IMR-90 (cell line): ENCODE measurements at regions not wholly inside any gene's neighbourhood (a gene's known extent, or its start where the extent isn't known, plus 50 kb on each side); places are given as distances from the start of the nearest gene placed in this dataset.

Source experiments
- ATAC-seq: fragments of 200-7000 bp; cut with Tn5 transposase; 2 replicates; pipeline ENCODE4 v1.9.1; 2020; ENCODE audit warnings: low read depth, mild to moderate bottlenecking, moderate library complexity
- BruUV-seq: library from RNA; stranded (reverse); fragments of 400-500 nt; replicated peaks from 2 replicates; lab custom pipeline; 2021; lab: Mats Ljungman, UMichigan
- CTCF ChIA-PET: fragments of 300-600 bp; formaldehyde crosslinking; extraction: SDS; loops from one replicate; lab custom pipeline; 2021; ENCODE audit warnings: antibody characterized with exemption; lab: Yijun Ruan, JAX
- POLR2A ChIA-PET: fragments of 300-600 bp; sonication (Branson Sonifier 250); formaldehyde crosslinking; loops from one replicate; lab custom pipeline; 2022; ENCODE audit warnings: antibody characterized with exemption; ENCODE audit not compliant: unreplicated experiment; lab: Charles Lee
- DNase-seq: peaks from one replicate; pipeline ENCODE4 v3.0.0; 2013
- H2AFZ ChIP-seq: replicated peaks from 2 replicates; pipeline ENCODE3; 2013; ENCODE audit warnings: low read length, mild to moderate bottlenecking; ENCODE audit not compliant: poor library complexity
- H2AK5ac ChIP-seq: 2 replicates; pipeline ENCODE4 v1.6.1; 2013; ENCODE audit warnings: low read depth, low read length, inconsistent platforms
- H2AK9ac ChIP-seq: replicated peaks from 2 replicates; pipeline ENCODE3; 2013; ENCODE audit warnings: mild to moderate bottlenecking, low read depth, low read length, moderate library complexity; ENCODE audit not compliant: poor library complexity
- H2BK120ac ChIP-seq: 2 replicates; pipeline ENCODE4 v1.6.1; 2013; ENCODE audit warnings: low read depth, low read length, inconsistent platforms
- H2BK15ac ChIP-seq: 3 replicates; pipeline ENCODE4 v1.6.1; 2013; ENCODE audit warnings: low read depth, low read length, inconsistent platforms
- H2BK20ac ChIP-seq: 2 replicates; pipeline ENCODE4 v1.6.1; 2013; ENCODE audit warnings: low read depth, mild to moderate bottlenecking, inconsistent platforms, low read length, moderate library complexity
- H2BK5ac ChIP-seq: 2 replicates; pipeline ENCODE4 v1.6.1; 2013; ENCODE audit warnings: mild to moderate bottlenecking, low read depth, low read length, inconsistent platforms; ENCODE audit not compliant: poor library complexity, severe bottlenecking
- H3K14ac ChIP-seq: replicated peaks from 2 replicates; pipeline ENCODE4 v1.6.1; 2013; ENCODE audit warnings: low read depth, low read length, inconsistent platforms
- H3K18ac ChIP-seq: 2 replicates; pipeline ENCODE4 v1.6.1; 2013; ENCODE audit warnings: low read depth, low read length, control low read depth
- H3K23ac ChIP-seq: 2 replicates; pipeline ENCODE4 v1.6.1; 2013; ENCODE audit warnings: low read depth, low read length, inconsistent platforms
- H3K27ac ChIP-seq: 2 replicates; pipeline ENCODE4 v1.5.1; 2013; ENCODE audit warnings: mild to moderate bottlenecking, control low read depth, low read length; ENCODE audit not compliant: insufficient read depth
- H3K27me3 ChIP-seq: 2 replicates; pipeline ENCODE4 v1.6.1; 2013; ENCODE audit warnings: low read length; ENCODE audit not compliant: control insufficient read depth, insufficient read depth
- H3K36me3 ChIP-seq: 2 replicates; pipeline ENCODE4 v1.6.1; 2013; ENCODE audit warnings: low read length, mixed read lengths; ENCODE audit not compliant: control insufficient read depth, insufficient read depth
- H3K4ac ChIP-seq: 2 replicates; pipeline ENCODE4 v1.6.1; 2013; ENCODE audit warnings: low read depth, low read length, inconsistent platforms
- H3K4me1 ChIP-seq: 2 replicates; pipeline ENCODE4 v1.6.1; 2013; ENCODE audit warnings: low read length, mixed read lengths; ENCODE audit not compliant: control insufficient read depth, insufficient read depth
- H3K4me2 ChIP-seq: 2 replicates; pipeline ENCODE4 v1.6.1; 2013; ENCODE audit warnings: low read depth, mild to moderate bottlenecking, control low read depth, low read length, moderate library complexity
- H3K4me3 ChIP-seq: 2 replicates; pipeline ENCODE4 v1.5.1; 2013; ENCODE audit warnings: low read depth, mild to moderate bottlenecking, control low read depth, low read length, moderate library complexity; ENCODE audit not compliant: insufficient read depth
- H3K56ac ChIP-seq: 2 replicates; pipeline ENCODE4 v1.6.1; 2013; ENCODE audit warnings: low read length, inconsistent platforms; ENCODE audit not compliant: insufficient read depth; ENCODE audit errors: extremely low read depth
- H3K79me1 ChIP-seq, 2 experiments: 2 replicates each; pipeline ENCODE4 v1.6.1; 2013; ENCODE audit warnings: low read length in 2 of 2, inconsistent platforms in 1 of 2, low read depth in 1 of 2
- H3K9ac ChIP-seq: 2 replicates; pipeline ENCODE4 v1.6.1; 2013; ENCODE audit warnings: low read depth, low read length, control low read depth
- H3K9me1 ChIP-seq: 2 replicates; pipeline ENCODE4 v1.6.1; 2013; ENCODE audit warnings: low read length, inconsistent platforms; ENCODE audit not compliant: insufficient read depth
- H3K9me3 ChIP-seq: 2 replicates; pipeline ENCODE4 v1.6.1; 2013; ENCODE audit warnings: low read length; ENCODE audit not compliant: control insufficient read depth, insufficient read depth
- H4K20me1 ChIP-seq: 2 replicates; pipeline ENCODE4 v1.6.1; 2013; ENCODE audit warnings: low read length, inconsistent platforms; ENCODE audit not compliant: insufficient read depth
- H4K5ac ChIP-seq: 2 replicates; pipeline ENCODE4 v1.6.1; 2013; ENCODE audit warnings: mild to moderate bottlenecking, low read depth, low read length, control low read depth
- H4K8ac ChIP-seq, 2 experiments: 2 replicates each; pipeline ENCODE4 v1.6.1; 2013; ENCODE audit warnings: low read depth in 2 of 2, low read length in 2 of 2, control low read depth in 1 of 2, inconsistent platforms in 1 of 2
- H4K91ac ChIP-seq: 2 replicates; pipeline ENCODE4 v1.6.1; 2013; ENCODE audit warnings: low read depth, low read length, inconsistent platforms; ENCODE audit not compliant: insufficient read depth
- BHLHE40 ChIP-seq: fragments of 150-350 bp; IDR thresholded peaks from 2 replicates; pipeline ENCODE4 v1.6.1; 2016; ENCODE audit warnings: mild to moderate bottlenecking, low read depth, low read length
- CEBPB ChIP-seq: IDR thresholded peaks from 2 replicates; pipeline ENCODE4 v1.6.1; 2012; ENCODE audit warnings: low read depth, low read length, improper control_type of control experiment
- CHD1 ChIP-seq: IDR thresholded peaks from 2 replicates; pipeline ENCODE4 v1.6.1; 2012; ENCODE audit warnings: low read depth, low read length, improper control_type of control experiment
- CTCF ChIP-seq: conservative IDR thresholded peaks from 2 replicates; pipeline ENCODE4 v1.5.1; 2012; ENCODE audit warnings: mild to moderate bottlenecking, low read depth, low read length, improper control_type of control experiment
- ELK1 ChIP-seq: fragments of 150-350 bp; IDR thresholded peaks from 2 replicates; pipeline ENCODE4 v1.6.1; 2016; ENCODE audit warnings: low read depth, mild to moderate bottlenecking, low read length, moderate library complexity, borderline replicate concordance
- FOS ChIP-seq: fragments of 150-350 bp; IDR thresholded peaks from 2 replicates; pipeline ENCODE4 v1.6.1; 2016; ENCODE audit warnings: low read depth, low read length
- MAFK ChIP-seq: IDR thresholded peaks from 2 replicates; pipeline ENCODE4 v1.6.1; 2012; ENCODE audit warnings: low read depth, low read length, improper control_type of control experiment
- MXI1 ChIP-seq: IDR thresholded peaks from 2 replicates; pipeline ENCODE4 v1.6.1; 2012; ENCODE audit warnings: low read depth, mild to moderate bottlenecking, low read length, moderate library complexity, borderline replicate concordance
- NFE2L2 ChIP-seq: fragments of 150-350 bp; IDR thresholded peaks from 2 replicates; pipeline ENCODE4 v1.6.1; 2016; ENCODE audit warnings: low read depth, mild to moderate bottlenecking, low read length
- POLR2A ChIP-seq: IDR thresholded peaks from 2 replicates; pipeline ENCODE4 v1.6.1; 2012; ENCODE audit warnings: mild to moderate bottlenecking, low read depth, low read length
- RAD21 ChIP-seq: IDR thresholded peaks from 2 replicates; pipeline ENCODE4 v1.6.1; 2012; ENCODE audit warnings: low read length, improper control_type of control experiment
- RFX5 ChIP-seq: IDR thresholded peaks from 2 replicates; pipeline ENCODE4 v1.8.0; 2012; ENCODE audit warnings: low read depth, mild to moderate bottlenecking, low read length, moderate library complexity
- SMC3 ChIP-seq: fragments of 150-350 bp; IDR thresholded peaks from 2 replicates; pipeline ENCODE4 v1.6.1; 2016; ENCODE audit warnings: low read depth, mild to moderate bottlenecking, antibody characterized with exemption, low read length, moderate library complexity
- WGBS, 2 experiments: methylation state at CpG; one replicate each; pipeline versions ENCODE4 v1.1.5 to v1.1.7; 2013; ENCODE audit warnings: missing lambda C conversion rate in 2 of 2; ENCODE audit not compliant: insufficient read length in 1 of 2; ENCODE audit errors: extremely low coverage in 2 of 2; 5-methylcytosine and 5-hydroxymethylcytosine counted together
- dilution Hi-C: fragments of 300-500 bp; cut with HindIII; formaldehyde crosslinking; loops from one replicate; pipeline ENCODE4 v1.14.3; 2018; ENCODE audit warnings: low sequenced_read_pairs; ENCODE audit not compliant: unreplicated experiment
- in situ Hi-C: fragments of 300-500 bp; cut with MboI; formaldehyde crosslinking; loops from 3 replicates; pipeline ENCODE4 v1.14.3; 2019; ENCODE audit warnings: low sequenced_read_pairs, inconsistent platforms, mixed read lengths
- intact Hi-C: fragments of 100-400 bp; cut with micrococcal nuclease; formaldehyde crosslinking; loops from 2 replicates; pipeline ENCODE4 v1.10.0; 2022
- TF ChIP-seq, protein P1 (sequence below): fragments of 150-350 bp; IDR thresholded peaks from 2 replicates; pipeline ENCODE4 v1.6.1; 2017; ENCODE audit warnings: mild to moderate bottlenecking, antibody characterized with exemption, low read length, low read depth

- no peaks in the 10 kb centered on the region for H3K4me1 ChIP-seq
- intact Hi-C loops (no loop called here), in situ Hi-C loops (no loop called here), dilution Hi-C loops (no loop called here)
- H3K4ac ChIP-seq: no peak overlapping the region
- H3K14ac ChIP-seq: no peak overlapping the region
- TF ChIP-seq MAFK (no peak), CTCF (no peak), RAD21 (no peak), BHLHE40 (no peak), CHD1 (no peak), NFE2L2 (no peak), CEBPB (no peak), ELK1 (no peak), RFX5 (no peak), POLR2A (no peak), FOS (no peak), MXI1 (no peak), SMC3 (no peak)
- TF ChIP-seq, protein P1, sequence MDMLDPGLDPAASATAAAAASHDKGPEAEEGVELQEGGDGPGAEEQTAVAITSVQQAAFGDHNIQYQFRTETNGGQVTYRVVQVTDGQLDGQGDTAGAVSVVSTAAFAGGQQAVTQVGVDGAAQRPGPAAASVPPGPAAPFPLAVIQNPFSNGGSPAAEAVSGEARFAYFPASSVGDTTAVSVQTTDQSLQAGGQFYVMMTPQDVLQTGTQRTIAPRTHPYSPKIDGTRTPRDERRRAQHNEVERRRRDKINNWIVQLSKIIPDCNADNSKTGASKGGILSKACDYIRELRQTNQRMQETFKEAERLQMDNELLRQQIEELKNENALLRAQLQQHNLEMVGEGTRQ: no peak
- H2AK5ac ChIP-seq: no peak overlapping the region
- H4K8ac ChIP-seq: no peak overlapping the region
- H2BK120ac ChIP-seq: no peak overlapping the region
- no peaks in the 10 kb centered on the region for H3K36me3 ChIP-seq
- ATAC-seq (no peak), DNase-seq (no peak)
- CTCF ChIA-PET: interaction anchor here (0.6 kb wide), 1 partner anchor 613 kb away, joined by 4 read pairs; no protein-coding TSS in a partner anchor
- no peaks in the 10 kb centered on the region; the same call in 1 of the 2 replicates for H3K9me1 ChIP-seq
- no peak overlapping the region for H2AK9ac ChIP-seq
- no peaks in the 10 kb centered on the region for H3K27me3 ChIP-seq
- POLR2A ChIA-PET: no interaction called here
- no peak overlapping the region for H3K4me2 ChIP-seq
- no peak overlapping the region for H2BK20ac ChIP-seq
- no peak overlapping the region for H3K27ac ChIP-seq
- H4K20me1 ChIP-seq: no peaks in the 10 kb centered on the region
- no peak overlapping the region for H3K4me3 ChIP-seq
- H2AFZ ChIP-seq: no peak overlapping the region
- H3K79me1 ChIP-seq: no peaks in the 10 kb centered on the region
- no peak overlapping the region for H4K5ac ChIP-seq
- H4K91ac ChIP-seq: no peak overlapping the region
- H2BK5ac ChIP-seq: no peak overlapping the region
- no peak overlapping the region for H3K9ac ChIP-seq
- no peak overlapping the region for H2BK15ac ChIP-seq
- H3K56ac ChIP-seq: no peak overlapping the region
- no peak overlapping the region for H3K23ac ChIP-seq
- H3K18ac ChIP-seq: no peak overlapping the region
- WGBS, 2 experiments: no CpG with 5 or more reads among the region's 2 CpGs
- BruUV-seq: no TSS peak
- H3K9me3 ChIP-seq: peaks cover under 1% of the 10 kb centered on the region; the same call in 1 of the 2 replicates
Observed at GRCh38 chr1:199218533-199218932, 579.7 kb downstream of the PTPRC start.
